GM19025 (cell line): ENCODE measurements at regions not wholly inside any gene's neighbourhood (a gene's known extent, or its start where the extent isn't known, plus 50 kb on each side); places are given as distances from the start of the nearest gene placed in this dataset.

Source experiments
- ATAC-seq: cut with Tn5 transposase; IDR thresholded peaks from one replicate; pipeline ENCODE4 v1.9.1; 2021; ENCODE audit warnings: mild to moderate bottlenecking, low read depth, moderate library complexity; ENCODE audit not compliant: unreplicated experiment

GRCh38 chr17:73874008-73874720, 229.9 kb upstream of the SDK2 start:
- no peak for ATAC-seq

- ATAC-seq, result no peak
These were observed 231.1 kb upstream of the SDK2 start for GRCh38 chr17:73875346-73875745.

- no peak for ATAC-seq
These were observed 233.7 kb upstream of the SDK2 start for GRCh38 chr17:73877962-73878361.

- ATAC-seq, result no peak
These were observed 234.7 kb upstream of the SDK2 start for GRCh38 chr17:73878923-73879322.

- ATAC-seq, result no peak
These were observed 235.7 kb upstream of the SDK2 start for GRCh38 chr17:73879987-73880386.

GRCh38 chr17:73882590-73882989, 238.3 kb upstream of the SDK2 start:
- ATAC-seq, result no peak

GRCh38 chr17:73883175-73883574, 238.9 kb upstream of the SDK2 start:
- no peak for ATAC-seq

- no peak for ATAC-seq
These were observed 243.5 kb upstream of the SDK2 start for GRCh38 chr17:73887739-73888138.

GRCh38 chr17:73888862-73889261, 244.6 kb upstream of the SDK2 start:
- no peak for ATAC-seq

GRCh38 chr17:73889439-73889838, 245.2 kb upstream of the SDK2 start:
- ATAC-seq, result no peak

- ATAC-seq, result no peak
These were observed 246.7 kb upstream of the SDK2 start for GRCh38 chr17:73890831-73891405.

GRCh38 chr17:73895157-73895556, 250.9 kb upstream of the SDK2 start:
- ATAC-seq, result no peak

- no peak for ATAC-seq
These were observed 252.7 kb upstream of the SDK2 start for GRCh38 chr17:73896966-73897365.

- ATAC-seq, result no peak
These were observed 255.6 kb upstream of the SDK2 start for GRCh38 chr17:73899839-73900238.

GRCh38 chr17:73900516-73900915, 256.3 kb upstream of the SDK2 start:
- ATAC-seq, result no peak

- ATAC-seq, result no peak
These were observed 257.0 kb upstream of the SDK2 start for GRCh38 chr17:73901249-73901648.

GRCh38 chr17:73901661-73902415, 257.6 kb upstream of the SDK2 start:
- no peak for ATAC-seq

GRCh38 chr17:73902416-73903181, 258.4 kb upstream of the SDK2 start:
- ATAC-seq, result no peak

- ATAC-seq, result no peak
These were observed 262.9 kb upstream of the SDK2 start for GRCh38 chr17:73906896-73907870.

- ATAC-seq, result no peak
These were observed 264.9 kb upstream of the SDK2 start for GRCh38 chr17:73909186-73909585.
